GM12872 (cell line): ENCODE measurements at regions not wholly inside any gene's neighbourhood (a gene's known extent, or its start where the extent isn't known, plus 50 kb on each side); places are given as distances from the start of the nearest gene placed in this dataset.

Source experiments
- TF ChIP-seq, protein P1 (sequence below): IDR thresholded peaks from 3 replicates; pipeline ENCODE4 v1.5.1; 2011; ENCODE audit warnings: low read depth, mild to moderate bottlenecking, low read length, moderate library complexity; ENCODE audit not compliant: insufficient read depth

DNA sequence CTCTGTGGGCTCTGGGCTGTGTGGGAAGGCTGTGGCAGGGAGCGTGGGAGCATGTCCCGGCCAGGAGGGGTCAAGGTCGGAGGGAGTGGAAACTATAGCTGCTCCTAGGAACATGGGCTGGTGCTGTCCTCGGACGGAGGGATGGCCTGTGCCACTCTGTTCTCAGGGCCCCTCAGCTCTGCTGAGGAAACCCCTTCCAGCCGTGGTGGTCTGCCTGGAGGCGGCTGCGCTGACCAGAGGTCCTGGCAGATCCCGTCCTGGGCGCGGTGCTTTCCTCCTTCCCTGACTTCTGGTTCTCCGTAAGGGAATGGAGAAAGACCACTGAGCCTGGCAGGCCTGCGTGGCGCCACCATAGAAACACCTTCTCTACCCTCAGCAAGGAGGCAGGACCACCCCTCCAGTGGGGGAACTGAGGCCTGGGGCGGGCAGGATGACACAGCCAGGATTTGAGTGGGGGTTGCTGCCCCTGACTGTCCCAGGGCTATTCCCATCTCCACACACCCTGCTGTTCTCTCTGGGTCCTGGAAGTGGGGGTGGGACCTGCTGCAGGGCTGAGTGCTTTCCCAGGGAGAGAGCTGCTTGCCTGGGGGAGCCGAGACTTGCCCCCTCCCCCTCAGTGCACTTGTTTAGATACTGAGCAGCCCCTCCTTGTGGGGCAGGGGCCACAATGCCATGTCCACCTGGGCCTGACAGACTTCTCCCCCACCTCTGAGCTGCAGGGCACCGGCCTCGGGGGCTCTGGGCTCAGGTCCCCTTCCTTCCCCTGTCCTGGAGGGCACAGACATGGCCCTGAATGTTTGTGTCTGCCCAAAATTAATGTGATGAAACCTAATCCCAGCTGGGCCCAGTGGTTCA, 301.0 kb upstream of the HS6ST1 start:
- TF ChIP-seq, protein P1, sequence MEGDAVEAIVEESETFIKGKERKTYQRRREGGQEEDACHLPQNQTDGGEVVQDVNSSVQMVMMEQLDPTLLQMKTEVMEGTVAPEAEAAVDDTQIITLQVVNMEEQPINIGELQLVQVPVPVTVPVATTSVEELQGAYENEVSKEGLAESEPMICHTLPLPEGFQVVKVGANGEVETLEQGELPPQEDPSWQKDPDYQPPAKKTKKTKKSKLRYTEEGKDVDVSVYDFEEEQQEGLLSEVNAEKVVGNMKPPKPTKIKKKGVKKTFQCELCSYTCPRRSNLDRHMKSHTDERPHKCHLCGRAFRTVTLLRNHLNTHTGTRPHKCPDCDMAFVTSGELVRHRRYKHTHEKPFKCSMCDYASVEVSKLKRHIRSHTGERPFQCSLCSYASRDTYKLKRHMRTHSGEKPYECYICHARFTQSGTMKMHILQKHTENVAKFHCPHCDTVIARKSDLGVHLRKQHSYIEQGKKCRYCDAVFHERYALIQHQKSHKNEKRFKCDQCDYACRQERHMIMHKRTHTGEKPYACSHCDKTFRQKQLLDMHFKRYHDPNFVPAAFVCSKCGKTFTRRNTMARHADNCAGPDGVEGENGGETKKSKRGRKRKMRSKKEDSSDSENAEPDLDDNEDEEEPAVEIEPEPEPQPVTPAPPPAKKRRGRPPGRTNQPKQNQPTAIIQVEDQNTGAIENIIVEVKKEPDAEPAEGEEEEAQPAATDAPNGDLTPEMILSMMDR = no peak

DNA sequence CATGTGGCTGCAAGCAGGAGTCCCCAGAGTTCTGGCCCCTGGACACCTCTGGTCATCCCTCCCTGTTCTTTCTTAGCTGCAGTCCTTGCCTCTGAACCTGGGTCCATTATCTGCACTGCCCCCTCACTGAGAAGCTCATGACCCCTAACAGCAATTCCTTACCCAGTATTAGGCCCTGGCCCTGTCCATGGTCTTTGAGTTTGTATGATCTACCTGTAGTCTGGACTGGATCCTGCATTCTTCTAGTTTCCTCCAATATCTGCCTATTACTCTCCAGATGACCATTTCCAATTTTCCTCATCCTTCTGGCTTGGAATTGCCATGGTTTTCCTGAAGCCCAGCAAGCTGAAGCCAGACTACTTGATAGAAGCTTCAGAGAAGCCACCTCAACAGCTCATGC, 302.4 kb upstream of the HS6ST1 start:
- TF ChIP-seq, protein P1 = no peak

DNA sequence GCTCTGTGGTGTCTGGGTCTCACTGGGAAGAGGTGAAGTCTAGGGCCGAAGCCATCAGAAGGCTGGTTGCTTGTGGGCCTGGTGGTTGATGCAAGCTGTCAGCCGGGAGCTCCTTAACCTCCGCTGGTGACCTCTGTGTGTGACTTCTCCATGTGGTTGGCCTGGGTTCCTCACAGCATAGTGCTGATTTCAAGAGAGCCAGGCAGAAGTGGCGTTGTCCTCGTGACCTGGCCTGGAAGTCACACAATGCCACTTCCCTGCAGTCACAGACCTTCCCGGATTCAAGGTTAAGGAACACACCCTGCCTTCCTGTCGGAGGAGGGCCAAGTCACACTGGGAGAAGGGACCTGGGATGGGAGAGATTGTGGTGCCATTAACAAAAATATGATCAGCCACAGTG, 303.7 kb upstream of the HS6ST1 start:
- TF ChIP-seq, protein P1 = no peak

DNA sequence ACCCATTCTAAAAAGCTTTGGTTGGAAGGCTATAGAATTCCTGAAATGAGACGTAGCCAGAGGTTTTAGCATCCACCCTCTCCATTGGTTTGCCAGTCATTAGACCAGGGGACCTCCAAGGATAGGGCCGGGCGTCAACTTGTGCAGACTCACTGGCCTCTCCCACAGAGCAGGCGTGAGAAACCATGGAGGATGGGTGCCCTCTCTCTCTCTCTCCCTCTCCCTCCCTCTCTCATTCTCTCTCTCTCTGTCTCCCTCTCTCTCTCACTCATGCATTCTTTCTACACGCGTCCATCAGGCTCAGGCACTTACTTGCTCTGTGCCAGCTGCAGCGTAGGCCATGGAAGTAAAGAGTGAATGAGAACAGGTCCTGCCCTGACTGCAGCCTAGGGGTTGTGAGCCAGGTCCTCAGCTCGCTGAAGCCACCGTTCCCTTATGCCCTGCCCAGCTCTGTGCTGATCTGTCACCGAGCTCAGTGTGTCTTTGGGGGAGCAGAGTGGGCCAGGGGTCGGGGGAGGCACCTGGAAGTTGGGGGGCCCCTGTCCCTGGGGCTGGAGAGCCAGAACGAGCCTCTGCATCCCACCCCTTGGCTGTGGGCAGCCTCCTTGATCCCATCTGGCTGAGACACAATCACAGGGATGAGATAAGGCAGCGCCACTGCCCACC, 304.4 kb upstream of the HS6ST1 start:
- TF ChIP-seq, protein P1 = no peak

DNA sequence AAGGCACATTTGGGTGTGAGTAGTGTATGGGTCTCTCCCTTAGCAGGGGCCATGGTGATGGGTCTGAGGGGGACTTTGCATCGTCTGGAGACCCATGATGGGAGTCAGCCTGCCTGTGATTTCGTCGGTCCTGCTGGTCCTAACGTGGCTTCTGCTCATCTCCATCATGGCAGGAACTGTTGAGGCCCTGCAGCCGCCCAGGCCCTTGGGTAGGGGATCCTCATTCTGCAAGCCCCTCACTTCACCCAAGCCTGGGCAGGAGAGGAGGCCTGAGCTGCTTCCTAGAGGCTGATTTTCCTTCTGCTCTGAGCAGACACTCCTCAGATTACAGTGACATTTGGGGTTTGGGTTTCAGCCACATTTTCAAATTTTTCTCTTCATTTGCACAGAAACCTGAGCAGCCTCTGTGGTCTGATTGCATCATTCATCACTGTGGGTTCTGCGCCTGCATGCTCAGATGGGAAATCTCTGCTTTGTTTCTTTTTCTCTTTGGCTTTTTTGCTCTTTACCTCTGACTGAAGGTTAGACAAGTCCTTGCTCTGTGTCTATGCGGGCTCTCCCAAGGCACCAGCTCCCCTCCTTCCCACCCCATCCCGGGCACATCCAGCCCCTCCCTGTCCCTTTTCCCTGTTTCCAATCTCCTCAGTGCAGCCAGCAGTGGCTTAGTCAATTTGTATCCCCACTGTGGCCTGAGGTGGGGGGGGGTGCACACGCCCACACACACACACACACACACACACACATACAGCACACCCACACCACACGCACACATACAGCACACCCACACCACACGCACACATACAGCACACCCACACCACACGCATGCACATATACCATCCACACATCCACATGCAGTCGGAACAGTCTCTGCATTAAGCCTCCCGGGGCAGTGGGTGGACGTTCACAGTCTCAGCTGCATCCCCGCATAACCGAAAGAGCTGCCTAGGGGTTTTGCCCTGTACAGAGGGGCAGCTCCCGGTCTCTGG, 305.4 kb upstream of the HS6ST1 start:
- TF ChIP-seq, protein P1 = no peak

GRCh38 chr2:128624956-128625355, 306.3 kb upstream of the HS6ST1 start:
- TF ChIP-seq, protein P1 = no peak

DNA sequence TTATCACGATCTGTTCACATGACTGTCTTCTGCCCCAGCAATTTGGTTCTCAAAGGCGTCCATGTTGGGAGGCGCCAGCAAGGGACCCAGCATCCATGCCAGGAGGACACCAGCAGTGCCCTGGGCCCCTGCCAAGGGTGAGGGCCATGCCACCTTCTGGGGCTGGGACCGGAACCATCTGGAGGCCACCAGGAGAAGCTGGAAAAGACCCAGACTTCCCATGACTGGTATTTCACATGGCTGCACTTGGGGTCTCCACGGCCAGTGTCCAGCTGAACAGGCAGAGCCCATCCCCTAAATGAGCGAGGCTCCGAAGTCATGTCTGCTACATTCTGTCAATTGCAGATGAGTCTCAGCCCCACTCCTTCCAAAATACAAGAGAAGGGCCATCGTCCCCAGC, 306.8 kb upstream of the HS6ST1 start:
- TF ChIP-seq, protein P1 = no peak
